ENCODE measurements at regions not wholly inside any gene's neighbourhood (a gene's known extent, or its start where the extent isn't known, plus 50 kb on each side); places are given as distances from the start of the nearest gene placed in this dataset.

- no peak for TF ChIP-seq POLR2A (IDR thresholded peaks at IDR 0.05)
- no peak for TF ChIP-seq CTCF (IDR thresholded peaks at IDR 0.05)
These were observed 267.3 kb upstream of the LYZL1 start for GRCh38 chr10:29021591-29021990.
